Keratinocyte (primary cell): ENCODE measurements at regions not wholly inside any gene's neighbourhood (a gene's known extent, or its start where the extent isn't known, plus 50 kb on each side); places are given as distances from the start of the nearest gene placed in this dataset.

Source experiments
- CTCF ChIP-seq, 3 experiments: IDR thresholded peaks in 1 of 3; conservative IDR thresholded peaks in 1 of 3; optimal IDR thresholded peaks in 1 of 3; 2 replicates in 2 of 3; 3 replicates in 1 of 3; pipeline versions ENCODE3 to v1.5.1; 2011; ENCODE audit warnings: low read length in 3 of 3, mild to moderate bottlenecking in 3 of 3, moderate library complexity in 2 of 3, control low read depth in 1 of 3, inconsistent platforms in 1 of 3; ENCODE audit not compliant: insufficient read depth in 2 of 3; ENCODE audit errors: extremely low read depth in 1 of 3
- EZH2 ChIP-seq: IDR thresholded peaks from one replicate; pipeline ENCODE4 v1.6.1; 2012; ENCODE audit warnings: inconsistent platforms, mild to moderate bottlenecking, low read length, moderate library complexity

DNA sequence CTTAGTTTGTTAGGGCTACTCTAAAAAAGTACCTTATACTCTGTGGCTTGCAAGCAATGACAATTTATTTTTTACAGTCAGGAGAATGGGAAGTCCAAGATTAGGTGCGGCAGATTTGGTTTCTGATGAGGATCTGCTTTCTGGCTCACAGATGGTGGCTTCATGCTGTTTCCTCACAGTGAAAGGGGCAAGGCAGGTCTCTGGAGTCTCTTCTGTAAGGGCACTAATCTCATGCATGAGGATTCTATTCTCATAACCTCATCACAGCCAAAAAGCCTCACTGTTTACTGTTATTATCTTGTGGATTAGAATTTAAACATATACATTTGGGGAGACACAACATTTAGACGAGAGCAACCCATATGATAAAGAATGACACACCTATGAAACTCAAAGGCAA is 1957.4 kb upstream of the SEL1L start:
- TF ChIP-seq CTCF (optimal IDR thresholded peaks at IDR 0.05 in 1 of 3, IDR thresholded peaks at IDR 0.05 in 1 of 3, conservative IDR thresholded peaks at IDR 0.05 in 1 of 3; ENCODE audit: extremely low read depth in 1 of 3, insufficient read depth in 2 of 3, low read length in 3 of 3) (no peak), EZH2 (no peak)
